Hepatocyte (in vitro differentiated cells): ENCODE measurements at regions not wholly inside any gene's neighbourhood (a gene's known extent, or its start where the extent isn't known, plus 50 kb on each side); places are given as distances from the start of the nearest gene placed in this dataset.

Experiments
- CTCF ChIP-seq: fragments of 200-600 bp; sonication (generic); IDR thresholded peaks from 2 replicates; pipeline ENCODE4 v1.5.1; 2016; ENCODE audit warnings: antibody characterized with exemption, mild to moderate bottlenecking; ENCODE audit not compliant: poor library complexity
- EZH2 ChIP-seq: fragments of 200-600 bp; sonication (generic); IDR thresholded peaks from 2 replicates; pipeline ENCODE4 v1.6.1; 2016; ENCODE audit warnings: antibody characterized with exemption, mild to moderate bottlenecking, borderline replicate concordance
- EZH2phosphoT487 ChIP-seq: fragments of 200-600 bp; sonication (generic); IDR thresholded peaks from one replicate; pipeline ENCODE4 v1.6.1; 2018; ENCODE audit warnings: antibody characterized with exemption, mild to moderate bottlenecking, low read depth, moderate library complexity; ENCODE audit not compliant: unreplicated experiment, severe bottlenecking

- no peak for TF ChIP-seq CTCF
- TF ChIP-seq EZH2: no peak
- TF ChIP-seq EZH2phosphoT487: no peak
Measured at GRCh38 chr11:29017941-29018340, 909.8 kb downstream of the METTL15 start.
